ENCODE measurements at regions not wholly inside any gene's neighbourhood (a gene's known extent, or its start where the extent isn't known, plus 50 kb on each side); places are given as distances from the start of the nearest gene placed in this dataset.

- Histone ChIP-seq H3K36me3 (replicated peaks in 1 of 2; ENCODE audit: control extremely low read depth in 1 of 2, control insufficient read depth in 1 of 2, extremely low read depth in 1 of 2, insufficient read depth in 2 of 2, low read length in 1 of 2) (no peaks in the 10 kb centered on the region), H3K27me3 (replicated peaks in 1 of 4; ENCODE audit: control extremely low read depth in 1 of 4, control insufficient read depth in 3 of 4, insufficient read depth in 4 of 4, low read length in 3 of 4) (no peaks in the 10 kb centered on the region), H3K4me3 (ENCODE audit: control extremely low read depth in 1 of 5, extremely low read depth in 1 of 5, insufficient read depth in 1 of 5, low read depth in 2 of 5, low read length in 4 of 5) (no peak overlapping the region), H3K27ac (ENCODE audit: low read length in 2 of 2) (no peak overlapping the region), H3K4me2 (replicated peaks; ENCODE audit: low read depth, low read length, poor library complexity, severe bottlenecking) (no peak overlapping the region), H3K9ac (ENCODE audit: low read length) (no peak overlapping the region), H4K20me1 (ENCODE audit: control insufficient read depth, insufficient read depth, low read length, poor library complexity, severe bottlenecking) (no peaks in the 10 kb centered on the region), H3K79me2 (ENCODE audit: control insufficient read depth, insufficient read depth, low read length) (no peaks in the 10 kb centered on the region), H2AFZ (ENCODE audit: insufficient read depth, low read depth, low read length, poor library complexity, severe bottlenecking) (no peak overlapping the region), H3K4me1 (ENCODE audit: control insufficient read depth in 2 of 2, insufficient read depth in 2 of 2, low read length in 2 of 2) (no peaks in the 10 kb centered on the region), H3K9me3 (ENCODE audit: control extremely low read depth in 1 of 3, control insufficient read depth in 2 of 3, insufficient read depth in 1 of 3, low read length in 2 of 3) (no peaks in the 10 kb centered on the region)
- Mint-ChIP-seq H3K27ac (no peak overlapping the region), H3K27me3 (no peaks in the 10 kb centered on the region), H3K4me3 (no peak overlapping the region), H3K4me1 (no peaks in the 10 kb centered on the region), H3K9me3 (ENCODE audit: insufficient read depth) (no peaks in the 10 kb centered on the region)
- no peak for DNase-seq
- POLR2A ChIA-PET: no interaction called here
- no CpG with 5 or more reads among the region's 2 CpGs for WGBS (ENCODE audit: insufficient coverage)
- TF ChIP-seq CTCF (IDR thresholded peaks at IDR 0.05) (no peak), EZH2 (IDR thresholded peaks at IDR 0.05; ENCODE audit: borderline replicate concordance, insufficient read depth, low read depth, low read length, poor library complexity, severe bottlenecking) (no peak)
- ATAC-seq (ENCODE audit: low read depth): no peak
- CTCF ChIA-PET: no interaction called here
- intact Hi-C loops (cut with micrococcal nuclease): no loop called here
Observed at GRCh38 chr9:11833056-11833455, 860.1 kb upstream of the TYRP1 start.

DNA sequence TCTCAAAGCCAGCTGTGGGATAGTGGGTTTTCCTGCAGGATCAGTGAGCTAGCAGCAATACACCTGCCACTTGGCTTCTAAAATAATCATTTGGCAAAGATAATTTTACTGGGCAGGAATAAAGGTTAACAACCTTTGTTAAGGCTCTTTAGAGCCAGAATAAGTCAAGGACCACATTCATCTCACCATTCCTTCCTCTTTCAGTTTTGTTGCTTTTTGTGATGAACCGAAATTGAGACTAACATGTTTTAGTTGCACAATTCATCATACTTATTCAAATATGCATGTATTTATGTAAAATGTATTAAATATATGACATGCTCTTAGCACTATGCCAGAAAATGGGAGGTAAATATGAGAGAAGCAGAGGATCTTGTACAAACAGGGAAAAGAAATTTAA, 824.4 kb upstream of the TYRP1 start:
- TF ChIP-seq CTCF (IDR thresholded peaks at IDR 0.05) (no peak), EZH2 (IDR thresholded peaks at IDR 0.05; ENCODE audit: borderline replicate concordance, insufficient read depth, low read depth, low read length, poor library complexity, severe bottlenecking) (no peak)
- H3K9me3 Mint-ChIP-seq (ENCODE audit: insufficient read depth): peaks cover 2% of the 10 kb centered on the region

More for the DNA sequence above, 824.4 kb upstream of the TYRP1 start:
- H3K9ac ChIP-seq (ENCODE audit: low read length): no peak overlapping the region
- H3K27me3 ChIP-seq (replicated peaks in 1 of 4; ENCODE audit: control extremely low read depth in 1 of 4, control insufficient read depth in 3 of 4, insufficient read depth in 4 of 4, low read length in 3 of 4): no peaks in the 10 kb centered on the region
- no peaks in the 10 kb centered on the region for H3K79me2 ChIP-seq (ENCODE audit: control insufficient read depth, insufficient read depth, low read length)
- no peaks in the 10 kb centered on the region for H3K9me3 ChIP-seq (ENCODE audit: control extremely low read depth in 1 of 3, control insufficient read depth in 2 of 3, insufficient read depth in 1 of 3, low read length in 2 of 3)
- no peaks in the 10 kb centered on the region for H3K4me1 ChIP-seq (ENCODE audit: control insufficient read depth in 2 of 2, insufficient read depth in 2 of 2, low read length in 2 of 2)
- H3K27ac ChIP-seq (ENCODE audit: low read length in 2 of 2): no peak overlapping the region
- H3K4me2 ChIP-seq (replicated peaks; ENCODE audit: low read depth, low read length, poor library complexity, severe bottlenecking): no peak overlapping the region
- Mint-ChIP-seq H3K4me3 (no peak overlapping the region), H3K27ac (no peak overlapping the region), H3K27me3 (no peaks in the 10 kb centered on the region), H3K4me1 (no peaks in the 10 kb centered on the region)
- no peaks in the 10 kb centered on the region for H3K36me3 ChIP-seq (replicated peaks in 1 of 2; ENCODE audit: control extremely low read depth in 1 of 2, control insufficient read depth in 1 of 2, extremely low read depth in 1 of 2, insufficient read depth in 2 of 2, low read length in 1 of 2)
- no peak overlapping the region for H2AFZ ChIP-seq (ENCODE audit: insufficient read depth, low read depth, low read length, poor library complexity, severe bottlenecking)
- CTCF ChIA-PET: no interaction called here
- POLR2A ChIA-PET: no interaction called here
- ATAC-seq (ENCODE audit: low read depth): no peak
- intact Hi-C loops (cut with micrococcal nuclease): no loop called here
- DNase-seq: no peak
- no peaks in the 10 kb centered on the region for H4K20me1 ChIP-seq (ENCODE audit: control insufficient read depth, insufficient read depth, low read length, poor library complexity, severe bottlenecking)
- no peak overlapping the region for H3K4me3 ChIP-seq (ENCODE audit: control extremely low read depth in 1 of 5, extremely low read depth in 1 of 5, insufficient read depth in 1 of 5, low read depth in 2 of 5, low read length in 4 of 5)
- no CpG with 5 or more reads among the region's 1 CpG for WGBS (ENCODE audit: insufficient coverage)

Data from B cell (primary cell).